Hepatocyte (in vitro differentiated cells): ENCODE measurements at regions not wholly inside any gene's neighbourhood (a gene's known extent, or its start where the extent isn't known, plus 50 kb on each side); places are given as distances from the start of the nearest gene placed in this dataset.

Experiments used
- CTCF ChIP-seq: fragments of 200-600 bp; sonication (generic); IDR thresholded peaks from 2 replicates; pipeline ENCODE4 v1.5.1; 2016; ENCODE audit warnings: antibody characterized with exemption, mild to moderate bottlenecking; ENCODE audit not compliant: poor library complexity
- EZH2 ChIP-seq: fragments of 200-600 bp; sonication (generic); IDR thresholded peaks from 2 replicates; pipeline ENCODE4 v1.6.1; 2016; ENCODE audit warnings: antibody characterized with exemption, mild to moderate bottlenecking, borderline replicate concordance

GRCh38 chr12:14308516-14308915 lies 57.0 kb upstream of the ATF7IP start:
- TF ChIP-seq CTCF, result no peak
- no peak for TF ChIP-seq EZH2
